NCI-H2081 (cell line): ENCODE measurements at regions not wholly inside any gene's neighbourhood (a gene's known extent, or its start where the extent isn't known, plus 50 kb on each side); places are given as distances from the start of the nearest gene placed in this dataset.

Experiments used
- DNase-seq, 2 experiments: peaks; one replicate each; lab custom pipeline; 2025; lab: John Stamatoyannopoulos, UW

- no peak for DNase-seq
Observed at GRCh38 chr6:80728830-80729229, 622.4 kb downstream of the BCKDHB start.

DNA sequence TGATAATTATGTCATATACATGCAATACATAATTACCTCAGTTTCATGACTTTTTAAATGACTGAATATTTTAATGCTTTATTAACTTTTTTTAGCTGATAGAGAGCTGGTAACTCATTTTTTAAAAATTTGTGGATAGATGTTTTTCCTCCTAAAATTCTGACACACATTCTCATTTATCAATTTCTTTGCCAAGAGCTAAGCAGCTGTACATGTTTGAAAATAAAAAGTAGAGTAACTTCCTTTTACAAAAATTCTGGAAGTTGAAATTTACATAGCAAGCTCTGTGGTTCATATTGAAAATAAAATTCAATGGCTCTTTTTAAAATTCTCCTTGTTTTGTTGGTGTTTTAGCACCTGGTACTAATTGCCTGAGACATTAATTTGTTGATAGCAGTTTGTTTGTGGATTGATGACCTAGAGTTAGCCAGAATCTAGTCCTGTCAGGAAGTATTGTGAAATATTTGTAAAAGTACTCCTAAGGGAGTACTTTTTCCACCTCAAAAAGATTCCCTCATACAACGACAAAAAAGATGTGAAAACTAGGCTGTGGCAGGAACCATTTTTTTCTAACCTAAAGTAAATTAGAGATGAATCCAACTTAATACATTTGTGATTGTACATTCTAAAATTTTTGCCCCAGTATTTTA, 621.8 kb downstream of the BCKDHB start:
- DNase-seq = no peak

DNA sequence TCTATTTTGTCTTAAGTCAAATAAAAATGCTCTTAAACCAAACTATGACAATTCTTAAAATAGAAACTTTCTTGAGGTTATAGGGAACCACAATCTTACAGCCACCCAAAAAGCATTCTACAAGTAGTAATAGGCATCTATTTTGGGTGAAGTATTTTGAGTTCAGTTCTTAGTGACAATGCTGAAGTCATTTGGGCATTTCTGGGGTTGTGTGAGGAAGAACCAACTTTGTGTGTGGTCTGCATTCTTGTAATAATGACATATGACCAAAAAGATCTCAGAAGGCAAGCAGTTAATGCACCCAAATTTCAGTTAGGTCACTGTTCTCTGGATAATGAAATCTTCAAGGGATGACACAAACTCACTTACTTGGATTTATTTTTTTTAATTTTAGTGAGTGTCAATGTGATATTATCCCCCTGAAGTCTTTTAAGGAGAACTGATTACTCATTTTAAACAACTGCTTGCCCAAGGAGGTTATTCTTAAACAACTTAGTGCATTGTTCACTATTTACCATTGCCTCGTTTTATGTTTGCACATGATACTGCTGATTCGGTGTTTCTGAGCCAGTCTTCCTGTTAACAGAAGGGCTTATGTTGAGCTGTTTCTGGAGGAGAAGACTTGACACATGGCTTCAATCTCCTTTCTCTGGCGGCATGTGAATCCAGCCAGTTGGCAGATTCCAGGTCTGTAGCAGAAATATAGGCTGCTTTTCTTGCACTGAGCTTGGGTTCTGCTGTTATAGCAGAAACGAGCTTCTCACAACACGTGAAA, 618.9 kb downstream of the BCKDHB start:
- no peak for DNase-seq

DNA sequence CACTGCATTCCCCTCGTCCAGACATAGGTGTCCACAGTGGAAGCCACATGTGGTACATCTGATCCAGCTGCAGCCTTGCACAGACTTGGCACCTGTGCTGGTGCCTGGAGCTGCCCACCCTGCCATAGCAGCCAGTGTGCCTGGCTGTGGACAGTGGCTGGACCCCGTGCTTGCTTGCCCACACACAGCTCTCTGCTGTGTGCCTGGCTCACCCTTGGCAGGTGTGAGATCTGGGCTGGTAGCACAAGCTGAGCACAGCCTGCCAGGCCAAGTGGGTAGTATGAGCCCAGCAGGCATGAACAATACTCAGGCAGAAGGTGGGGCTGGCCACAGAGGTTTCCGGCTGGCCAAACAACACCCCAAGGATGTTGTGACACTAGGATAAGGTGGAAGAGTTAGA, 614.4 kb downstream of the BCKDHB start:
- no peak for DNase-seq

- no peak for DNase-seq
Observed at GRCh38 chr6:80714513-80714912, 608.0 kb downstream of the BCKDHB start.

- no peak for DNase-seq
Observed at GRCh38 chr6:80698459-80698858, 592.0 kb downstream of the BCKDHB start.

DNA sequence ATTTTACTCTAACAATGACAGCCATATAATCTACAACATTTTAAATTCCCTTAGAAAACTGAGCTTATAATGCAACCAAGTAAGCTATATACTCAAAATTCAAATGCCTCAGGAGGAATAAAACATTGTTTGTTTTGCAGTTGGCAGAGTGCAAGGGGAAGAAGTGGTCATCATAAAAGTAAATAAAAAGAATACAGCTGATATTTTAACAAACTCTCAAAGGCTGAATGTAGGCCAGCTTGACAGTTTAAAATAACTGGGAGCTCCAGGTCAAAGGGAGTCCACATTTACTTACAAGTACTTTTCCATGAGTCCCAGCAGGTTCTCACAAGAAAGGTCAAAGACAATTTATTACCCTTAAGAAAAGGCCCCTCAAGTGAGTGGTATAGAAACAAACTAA, 589.8 kb downstream of the BCKDHB start:
- DNase-seq = no peak

GRCh38 chr6:80690551-80691131, 584.2 kb downstream of the BCKDHB start:
- DNase-seq = no peak

DNA sequence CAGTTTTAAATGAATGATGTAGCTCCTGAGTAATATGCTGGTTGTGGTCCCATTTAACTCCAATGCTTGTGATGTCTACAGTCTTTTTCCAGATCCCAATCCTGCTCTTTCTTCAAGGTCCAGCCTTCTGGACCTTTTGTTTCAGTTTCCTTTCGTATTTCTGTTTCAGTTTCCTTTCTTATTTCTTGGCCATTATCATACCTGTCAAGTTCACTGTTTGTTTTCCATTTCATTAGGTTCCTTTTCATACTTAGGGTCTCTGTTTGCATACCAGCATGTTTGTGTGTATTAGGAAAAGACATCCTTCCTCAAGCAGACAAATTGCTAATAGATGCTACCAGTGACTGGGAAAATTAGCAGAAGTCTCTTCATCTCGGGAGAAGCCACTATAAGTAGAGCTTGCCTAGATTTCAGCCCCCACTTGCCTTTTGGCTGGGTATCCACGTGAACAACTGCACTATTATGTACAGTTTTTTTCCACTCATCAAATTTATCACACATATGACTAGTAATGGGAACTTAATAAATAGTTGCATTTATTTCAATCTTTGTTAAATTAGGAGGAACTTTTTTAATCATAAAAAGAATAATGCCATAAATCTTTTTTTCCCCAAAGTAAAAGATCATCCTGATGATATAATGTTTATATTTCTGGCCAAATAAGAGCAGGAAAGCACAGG, 583.4 kb downstream of the BCKDHB start:
- DNase-seq = no peak

- peak in 1 of 2 experiments; percentile 3 for DNase-seq
Observed at GRCh38 chr6:80679992-80680391, 573.5 kb downstream of the BCKDHB start.

GRCh38 chr6:80676386-80676785, 569.9 kb downstream of the BCKDHB start:
- no peak for DNase-seq

DNA sequence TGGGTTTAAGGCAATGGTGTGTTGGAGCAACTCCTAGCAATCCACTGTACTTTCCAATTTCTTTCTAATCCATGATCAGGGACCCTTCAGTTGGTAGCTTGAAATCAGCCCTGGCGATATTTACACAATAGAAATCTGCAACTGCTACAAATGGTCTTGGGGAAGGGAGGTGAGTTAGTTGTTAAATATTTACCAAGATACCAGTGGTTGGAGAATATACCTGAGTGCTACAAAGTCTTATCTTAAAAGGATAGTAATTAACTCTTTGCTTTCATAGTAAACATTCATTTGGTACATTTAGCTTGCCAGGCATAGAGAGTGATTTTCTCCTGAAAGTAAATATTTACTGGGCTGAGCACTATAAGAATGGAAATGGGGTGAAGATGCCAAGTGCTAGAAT, 568.2 kb downstream of the BCKDHB start:
- DNase-seq = no peak

DNA sequence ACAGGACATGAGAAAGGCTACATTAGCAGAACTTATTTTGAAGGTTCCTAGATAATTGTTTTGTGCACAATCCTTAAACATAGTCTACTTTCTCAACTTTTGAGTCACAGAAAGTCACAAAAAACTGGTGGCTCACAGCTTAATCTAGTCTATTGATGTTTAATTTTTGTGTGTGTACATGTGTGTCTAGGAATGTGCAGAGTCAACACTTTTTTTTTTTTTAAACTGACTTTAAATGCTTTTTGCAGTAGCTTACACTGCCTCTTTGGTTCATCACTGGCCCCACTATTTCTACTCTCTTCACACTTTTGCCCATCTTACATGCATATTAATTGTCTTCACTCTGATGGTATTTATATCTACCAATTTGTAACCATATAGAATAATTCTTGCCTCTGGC, 566.9 kb downstream of the BCKDHB start:
- no peak for DNase-seq

- no peak for DNase-seq
Observed at GRCh38 chr6:80667006-80667405, 560.5 kb downstream of the BCKDHB start.

- DNase-seq = no peak
Observed at GRCh38 chr6:80658926-80659325, 552.5 kb downstream of the BCKDHB start.

- no peak for DNase-seq
Observed at GRCh38 chr6:80647156-80647555, 540.7 kb downstream of the BCKDHB start.

DNA sequence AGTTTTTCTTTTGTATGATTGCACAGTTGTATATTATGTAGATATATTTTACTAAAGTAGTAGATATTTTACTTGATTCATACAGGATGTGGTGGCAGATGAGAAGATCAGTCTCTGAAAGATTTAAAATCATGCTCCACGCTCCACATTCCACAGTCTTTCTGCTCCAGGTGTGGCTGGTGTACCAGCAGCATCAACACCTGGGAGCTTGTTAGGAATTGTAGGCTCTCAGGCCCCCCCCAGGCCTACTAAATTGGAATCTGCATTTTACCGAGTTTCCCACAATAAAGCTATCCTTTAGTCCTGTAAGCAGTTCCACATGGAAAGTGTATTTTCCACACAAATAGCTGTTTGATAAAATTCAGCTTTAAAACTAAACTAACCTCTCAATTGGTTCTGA, 537.4 kb downstream of the BCKDHB start:
- no peak for DNase-seq

GRCh38 chr6:80642452-80642851, 536.0 kb downstream of the BCKDHB start:
- no peak for DNase-seq

GRCh38 chr6:80641591-80641990, 535.1 kb downstream of the BCKDHB start:
- DNase-seq = no peak

DNA sequence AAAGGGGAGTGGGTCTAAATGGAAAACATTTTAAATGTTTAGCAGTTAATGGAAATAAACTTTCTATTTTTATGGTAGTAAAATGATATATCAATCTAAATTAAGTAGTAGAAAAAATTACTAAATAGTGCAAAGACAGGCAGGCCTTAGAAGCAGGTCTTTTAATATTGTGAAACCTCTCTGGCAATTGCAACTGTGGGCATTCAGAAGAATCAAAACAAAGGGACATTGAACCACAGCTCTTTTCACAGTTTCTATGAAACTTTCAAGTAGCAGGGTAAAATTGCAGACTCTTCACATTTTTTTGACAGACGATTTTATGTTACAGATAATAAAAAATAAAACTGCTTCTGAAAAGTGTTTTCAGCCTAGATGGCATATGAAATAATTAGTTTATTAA, 533.7 kb downstream of the BCKDHB start:
- DNase-seq = no peak

DNA sequence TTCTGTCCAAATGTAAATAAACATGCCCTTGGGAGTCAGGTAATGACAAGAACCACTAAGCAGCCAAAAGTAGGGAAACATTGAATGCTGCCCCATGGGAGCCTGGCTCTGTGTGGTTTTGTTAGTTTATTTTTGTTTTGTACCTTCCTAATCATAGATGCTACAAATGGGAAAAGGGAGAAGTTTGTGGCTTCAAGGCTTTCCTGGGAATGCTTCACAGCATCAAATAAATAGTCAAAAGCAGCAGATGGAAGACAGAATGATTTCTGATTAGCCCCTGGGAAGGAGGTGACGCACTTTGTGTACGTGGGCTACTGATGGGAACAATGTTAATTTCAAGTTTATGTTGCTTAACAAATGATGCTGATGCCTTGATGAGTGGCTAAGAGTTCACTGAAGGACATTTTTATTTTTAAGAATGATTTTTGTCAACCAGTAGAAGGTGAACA, 532.7 kb downstream of the BCKDHB start:
- DNase-seq = no peak

DNA sequence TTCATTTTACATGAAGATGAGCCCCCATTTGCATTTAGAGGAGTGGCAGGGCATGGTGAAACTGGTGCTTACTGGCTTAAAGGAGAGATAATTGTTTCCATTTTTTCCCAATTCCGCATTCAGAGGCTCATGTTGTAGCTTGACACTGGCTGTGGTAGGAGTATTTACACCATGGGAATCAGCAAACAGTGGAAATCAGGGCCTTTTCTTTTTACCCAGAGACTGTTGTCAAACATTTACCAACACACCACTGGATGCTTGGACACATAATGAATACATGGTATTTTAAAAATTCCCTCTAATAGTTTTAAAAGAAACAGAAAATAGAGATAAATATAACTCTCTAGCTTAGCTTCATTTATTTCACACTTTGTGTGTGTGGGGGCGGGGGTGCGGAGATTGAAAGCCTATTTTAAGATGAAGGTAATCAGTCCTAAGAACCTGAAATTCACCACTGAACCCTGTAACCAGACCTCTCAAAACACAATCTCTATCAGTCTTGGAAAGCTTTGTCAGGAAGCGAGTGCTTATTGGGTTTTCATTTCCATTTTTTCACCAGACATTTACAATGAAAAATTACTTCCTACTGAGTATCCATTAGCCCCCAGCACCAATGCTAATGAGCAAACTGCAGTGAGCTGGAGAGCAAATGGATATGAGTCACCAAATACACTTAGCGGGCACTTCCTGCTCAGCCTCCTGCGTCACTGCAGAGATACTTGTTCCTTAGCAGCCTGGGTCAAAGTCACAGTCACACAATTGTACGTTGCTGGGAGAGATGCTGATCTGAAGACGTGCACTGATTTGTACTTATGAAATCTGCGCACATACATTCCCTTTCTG, 532.0 kb downstream of the BCKDHB start:
- DNase-seq = peak; percentile 66 to 87
